Breast epithelium (tissue), 3 donors: ENCODE measurements at regions not wholly inside any gene's neighbourhood (a gene's known extent, or its start where the extent isn't known, plus 50 kb on each side); places are given as distances from the start of the nearest gene placed in this dataset.

Source experiments
- POLR2A ChIP-seq: fragments of 450-650 bp; IDR thresholded peaks from one replicate; pipeline ENCODE4 v1.6.1; 2016; ENCODE audit warnings: antibody characterized with exemption, mild to moderate bottlenecking, moderate library complexity
- TF ChIP-seq, protein P1 (sequence below), 3 donors: fragments of 450-650 bp; IDR thresholded peaks; one replicate each; pipeline ENCODE4 v1.5.1; 2016 to 2017; ENCODE audit warnings: antibody characterized with exemption in 3 of 3, mild to moderate bottlenecking in 3 of 3, moderate library complexity in 3 of 3

GRCh38 chr6:103875221-103875620, 984.5 kb downstream of the HACE1 start:
- TF ChIP-seq, protein P1, sequence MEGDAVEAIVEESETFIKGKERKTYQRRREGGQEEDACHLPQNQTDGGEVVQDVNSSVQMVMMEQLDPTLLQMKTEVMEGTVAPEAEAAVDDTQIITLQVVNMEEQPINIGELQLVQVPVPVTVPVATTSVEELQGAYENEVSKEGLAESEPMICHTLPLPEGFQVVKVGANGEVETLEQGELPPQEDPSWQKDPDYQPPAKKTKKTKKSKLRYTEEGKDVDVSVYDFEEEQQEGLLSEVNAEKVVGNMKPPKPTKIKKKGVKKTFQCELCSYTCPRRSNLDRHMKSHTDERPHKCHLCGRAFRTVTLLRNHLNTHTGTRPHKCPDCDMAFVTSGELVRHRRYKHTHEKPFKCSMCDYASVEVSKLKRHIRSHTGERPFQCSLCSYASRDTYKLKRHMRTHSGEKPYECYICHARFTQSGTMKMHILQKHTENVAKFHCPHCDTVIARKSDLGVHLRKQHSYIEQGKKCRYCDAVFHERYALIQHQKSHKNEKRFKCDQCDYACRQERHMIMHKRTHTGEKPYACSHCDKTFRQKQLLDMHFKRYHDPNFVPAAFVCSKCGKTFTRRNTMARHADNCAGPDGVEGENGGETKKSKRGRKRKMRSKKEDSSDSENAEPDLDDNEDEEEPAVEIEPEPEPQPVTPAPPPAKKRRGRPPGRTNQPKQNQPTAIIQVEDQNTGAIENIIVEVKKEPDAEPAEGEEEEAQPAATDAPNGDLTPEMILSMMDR (IDR thresholded peaks at IDR 0.05) = no peak
- no peak for TF ChIP-seq POLR2A
